ENCODE measurements at regions not wholly inside any gene's neighbourhood (a gene's known extent, or its start where the extent isn't known, plus 50 kb on each side); places are given as distances from the start of the nearest gene placed in this dataset.

GRCh38 chr13:104198801-104199200 is 1132.6 kb upstream of the SLC10A2 start:
- no peak overlapping the region for H3K4me3 ChIP-seq (ENCODE audit: control insufficient read depth, low read depth, low read length)
- no peak for DNase-seq (ENCODE audit: low read depth)
- TF ChIP-seq CTCF (conservative IDR thresholded peaks at IDR 0.05; ENCODE audit: control insufficient read depth, insufficient read depth, low read depth, low read length): no peak

- H3K4me3 ChIP-seq (ENCODE audit: control insufficient read depth, low read depth, low read length): no peak overlapping the region
- no peak for TF ChIP-seq CTCF (conservative IDR thresholded peaks at IDR 0.05; ENCODE audit: control insufficient read depth, insufficient read depth, low read depth, low read length)
- no peak for DNase-seq (ENCODE audit: low read depth)
These were observed 1130.4 kb upstream of the SLC10A2 start for GRCh38 chr13:104196611-104197010.

GRCh38 chr13:104181526-104182231 is 1115.5 kb upstream of the SLC10A2 start:
- no peak for DNase-seq (ENCODE audit: low read depth)
- TF ChIP-seq CTCF (conservative IDR thresholded peaks at IDR 0.05; ENCODE audit: control insufficient read depth, insufficient read depth, low read depth, low read length): no peak
- no peak overlapping the region for H3K4me3 ChIP-seq (ENCODE audit: control insufficient read depth, low read depth, low read length)

DNA sequence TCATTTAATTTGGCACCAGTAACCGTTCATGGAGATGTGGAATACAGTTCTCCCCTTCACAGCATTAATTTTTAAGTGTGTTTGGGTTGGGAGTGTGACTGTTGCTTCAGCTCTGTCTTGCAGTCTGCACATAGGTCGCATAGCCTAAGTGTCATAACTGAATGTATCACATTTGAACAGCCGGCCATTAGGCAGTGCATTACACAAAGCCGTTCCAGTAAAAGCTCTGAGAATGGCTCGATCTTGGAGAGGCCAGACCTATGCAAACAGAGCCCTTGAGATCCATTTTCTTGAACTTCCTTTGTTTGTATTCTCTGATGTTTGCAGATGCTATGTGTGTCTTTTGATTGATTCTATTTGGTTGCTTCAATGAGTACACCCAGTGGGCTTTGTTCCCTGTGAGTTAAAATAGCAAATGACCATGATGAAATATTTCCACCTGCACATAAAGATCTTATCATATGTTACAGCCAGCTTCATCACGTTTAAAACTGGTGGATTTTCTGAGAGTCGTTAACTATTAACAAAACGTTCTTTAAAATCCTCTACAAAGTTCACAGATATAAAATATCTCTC is 1104.9 kb upstream of the SLC10A2 start:
- H3K4me3 ChIP-seq (ENCODE audit: control insufficient read depth, low read depth, low read length): no peak overlapping the region
- no peak for DNase-seq (ENCODE audit: low read depth)
- no peak for TF ChIP-seq CTCF (conservative IDR thresholded peaks at IDR 0.05; ENCODE audit: control insufficient read depth, insufficient read depth, low read depth, low read length)

- no peak for TF ChIP-seq CTCF (conservative IDR thresholded peaks at IDR 0.05; ENCODE audit: control insufficient read depth, insufficient read depth, low read depth, low read length)
- DNase-seq (ENCODE audit: low read depth): no peak
- no peak overlapping the region for H3K4me3 ChIP-seq (ENCODE audit: control insufficient read depth, low read depth, low read length)
These were observed 1097.8 kb upstream of the SLC10A2 start for GRCh38 chr13:104163866-104164630.

DNA sequence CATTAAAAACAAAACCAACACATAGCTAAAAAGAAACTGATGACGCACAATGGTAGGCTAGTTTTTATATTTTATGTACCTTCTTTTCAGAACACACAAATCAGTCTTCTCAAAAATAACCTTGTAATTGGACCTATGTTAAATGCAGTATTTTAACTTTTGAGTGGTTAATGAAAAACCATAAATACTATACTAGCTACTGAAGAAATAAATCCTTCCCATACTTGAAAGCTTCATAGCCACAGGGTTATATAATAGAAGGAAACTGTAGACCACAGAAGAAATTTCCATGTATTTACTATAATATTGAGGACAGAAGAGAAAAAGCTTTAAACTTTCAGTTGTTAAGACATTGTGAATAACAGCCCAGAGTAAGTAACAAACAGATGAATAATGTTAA is 1094.3 kb upstream of the SLC10A2 start:
- TF ChIP-seq CTCF (conservative IDR thresholded peaks at IDR 0.05; ENCODE audit: control insufficient read depth, insufficient read depth, low read depth, low read length): no peak
- no peak for DNase-seq (ENCODE audit: low read depth)
- H3K4me3 ChIP-seq (ENCODE audit: control insufficient read depth, low read depth, low read length): no peak overlapping the region
